ENCODE measurements at regions not wholly inside any gene's neighbourhood (a gene's known extent, or its start where the extent isn't known, plus 50 kb on each side); places are given as distances from the start of the nearest gene placed in this dataset.

GRCh38 chrX:81875800-81876199 is 673.9 kb downstream of the SH3BGRL start:
- TF ChIP-seq, protein P1, sequence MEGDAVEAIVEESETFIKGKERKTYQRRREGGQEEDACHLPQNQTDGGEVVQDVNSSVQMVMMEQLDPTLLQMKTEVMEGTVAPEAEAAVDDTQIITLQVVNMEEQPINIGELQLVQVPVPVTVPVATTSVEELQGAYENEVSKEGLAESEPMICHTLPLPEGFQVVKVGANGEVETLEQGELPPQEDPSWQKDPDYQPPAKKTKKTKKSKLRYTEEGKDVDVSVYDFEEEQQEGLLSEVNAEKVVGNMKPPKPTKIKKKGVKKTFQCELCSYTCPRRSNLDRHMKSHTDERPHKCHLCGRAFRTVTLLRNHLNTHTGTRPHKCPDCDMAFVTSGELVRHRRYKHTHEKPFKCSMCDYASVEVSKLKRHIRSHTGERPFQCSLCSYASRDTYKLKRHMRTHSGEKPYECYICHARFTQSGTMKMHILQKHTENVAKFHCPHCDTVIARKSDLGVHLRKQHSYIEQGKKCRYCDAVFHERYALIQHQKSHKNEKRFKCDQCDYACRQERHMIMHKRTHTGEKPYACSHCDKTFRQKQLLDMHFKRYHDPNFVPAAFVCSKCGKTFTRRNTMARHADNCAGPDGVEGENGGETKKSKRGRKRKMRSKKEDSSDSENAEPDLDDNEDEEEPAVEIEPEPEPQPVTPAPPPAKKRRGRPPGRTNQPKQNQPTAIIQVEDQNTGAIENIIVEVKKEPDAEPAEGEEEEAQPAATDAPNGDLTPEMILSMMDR (IDR thresholded peaks at IDR 0.05; ENCODE audit: low read depth, low read length): no peak
- TF ChIP-seq EZH2phosphoT487 (IDR thresholded peaks at IDR 0.05; ENCODE audit: low read depth): no peak

Measured in OCI-LY3 (cell line).